ENCODE measurements at regions not wholly inside any gene's neighbourhood (a gene's known extent, or its start where the extent isn't known, plus 50 kb on each side); places are given as distances from the start of the nearest gene placed in this dataset.

GRCh38 chr2:88248280-88248828 lies 78.2 kb downstream of the THNSL2 start:
- TF ChIP-seq CTCF (IDR thresholded peaks at IDR 0.05) (no peak), POLR2A (IDR thresholded peaks at IDR 0.05) (no peak), EP300 (IDR thresholded peaks at IDR 0.05) (no peak)

Data from gastroesophageal sphincter (tissue), 3 donors.